Urothelium cell line (cell line): ENCODE measurements at regions not wholly inside any gene's neighbourhood (a gene's known extent, or its start where the extent isn't known, plus 50 kb on each side); places are given as distances from the start of the nearest gene placed in this dataset.

Source experiments
- DNase-seq: peaks from one replicate; pipeline ENCODE4 v3.0.0; 2011; ENCODE audit warnings: low spot score, mixed read lengths
- FAIRE-seq: peaks from 2 replicates; lab custom pipeline; 2011; peaks lifted over from hg19 to GRCh38; lab: Jason Lieb, UNC

DNA sequence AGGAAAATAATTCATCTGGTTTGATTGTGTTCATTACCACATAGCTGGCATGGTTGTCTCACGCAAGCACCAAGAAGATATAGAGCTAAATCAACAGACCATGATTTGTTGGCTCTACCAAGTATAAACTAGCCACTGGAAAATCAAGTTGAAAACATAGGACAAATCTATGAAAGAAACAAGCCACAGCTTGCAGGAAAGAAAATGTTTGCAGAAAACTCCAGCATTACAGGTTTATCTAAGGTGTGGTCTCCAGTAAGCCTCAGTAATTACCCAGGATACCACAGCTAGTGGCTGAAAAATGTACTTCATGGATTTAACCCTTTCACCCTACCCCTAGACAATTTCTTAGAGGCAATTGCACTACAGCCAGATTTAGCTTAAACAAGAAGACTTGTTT lies 340.6 kb downstream of the SOX2 start:
- no peak for FAIRE-seq
- no peak for DNase-seq

DNA sequence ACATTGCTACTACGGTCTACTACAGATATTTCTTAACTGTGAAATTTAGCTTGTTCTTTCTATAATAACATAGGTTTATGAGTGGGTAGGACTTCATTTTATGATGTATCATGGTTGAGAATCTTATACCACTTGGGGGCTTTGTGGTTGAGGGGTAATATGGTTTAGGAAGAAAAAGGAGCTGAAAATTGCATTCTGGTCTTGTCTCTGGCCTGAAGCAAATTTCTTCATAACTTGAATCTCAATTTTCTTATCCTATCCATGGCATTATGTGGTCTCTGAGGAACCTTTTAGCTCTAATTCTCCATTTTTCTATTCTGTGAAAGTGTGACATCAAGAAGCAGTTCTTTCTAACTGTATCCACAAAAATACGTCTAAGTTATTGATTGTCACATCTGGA lies 341.0 kb downstream of the SOX2 start:
- DNase-seq (no peak), FAIRE-seq (no peak)

- FAIRE-seq (no peak), DNase-seq (no peak)
Measured at GRCh38 chr3:182058488-182058887, 346.8 kb downstream of the SOX2 start.

DNA sequence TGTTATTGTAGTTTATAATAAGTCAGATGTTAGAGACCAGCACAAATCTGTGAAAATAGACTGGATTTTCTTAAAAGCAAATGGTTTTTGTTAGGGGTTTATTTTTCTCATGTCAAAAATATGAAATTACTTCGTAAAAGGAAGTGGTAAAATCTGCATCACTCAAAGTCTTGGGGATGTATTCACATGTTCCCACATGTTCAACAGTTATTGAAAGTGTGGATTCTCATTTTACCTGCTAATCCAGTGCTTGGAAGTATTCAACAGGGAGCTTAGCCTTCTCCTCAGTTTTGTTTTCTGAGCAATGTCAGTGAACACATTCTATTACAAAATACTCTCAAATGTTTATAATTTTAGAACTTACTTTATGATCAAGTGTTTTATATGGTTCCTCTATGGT lies 352.0 kb downstream of the SOX2 start:
- DNase-seq (no peak), FAIRE-seq (no peak)

DNA sequence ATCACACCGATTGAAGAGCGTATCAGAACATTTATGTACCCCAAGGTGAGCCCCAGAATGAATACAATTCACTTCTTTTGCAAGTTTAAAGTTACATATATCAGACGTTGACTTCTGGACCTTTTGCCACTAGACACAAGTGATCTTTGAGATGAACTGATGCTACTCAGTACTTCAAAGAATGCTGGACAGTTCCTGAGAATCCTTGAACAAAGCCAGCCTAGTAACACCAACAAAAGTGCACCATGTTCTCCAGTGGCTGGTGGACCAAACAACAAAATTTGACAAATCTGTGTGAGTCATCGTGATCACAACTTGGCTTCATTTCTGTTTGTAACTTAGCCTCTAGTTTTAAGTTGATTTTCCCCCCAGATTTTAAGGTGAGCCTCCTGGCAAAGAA lies 355.7 kb downstream of the SOX2 start:
- FAIRE-seq (no peak), DNase-seq (no peak)

GRCh38 chr3:182078316-182078715 lies 366.6 kb downstream of the SOX2 start:
- DNase-seq (no peak), FAIRE-seq (no peak)

- FAIRE-seq (no peak), DNase-seq (no peak)
Measured at GRCh38 chr3:182078929-182079328, 367.2 kb downstream of the SOX2 start.

- FAIRE-seq (no peak), DNase-seq (no peak)
Measured at GRCh38 chr3:182081096-182081495, 369.4 kb downstream of the SOX2 start.

DNA sequence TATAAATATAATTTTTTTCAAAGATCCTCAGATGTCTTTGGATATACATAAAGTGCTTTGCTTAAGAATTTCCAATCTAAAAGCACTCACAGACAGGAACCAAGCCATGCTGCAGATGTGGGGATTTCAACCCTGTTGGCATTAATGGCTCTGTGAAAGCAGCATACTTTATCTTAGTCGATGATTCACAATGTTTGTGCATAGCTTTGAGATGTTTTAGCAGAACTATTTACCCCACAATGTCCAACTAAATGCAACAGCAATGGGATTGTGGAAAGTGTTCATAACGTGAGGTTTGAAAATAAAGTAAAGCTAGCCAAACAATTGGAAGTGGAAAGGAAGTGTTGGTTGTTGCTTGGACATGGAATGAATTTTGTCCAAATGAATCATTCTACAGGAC lies 371.4 kb downstream of the SOX2 start:
- DNase-seq (no peak), FAIRE-seq (no peak)

DNA sequence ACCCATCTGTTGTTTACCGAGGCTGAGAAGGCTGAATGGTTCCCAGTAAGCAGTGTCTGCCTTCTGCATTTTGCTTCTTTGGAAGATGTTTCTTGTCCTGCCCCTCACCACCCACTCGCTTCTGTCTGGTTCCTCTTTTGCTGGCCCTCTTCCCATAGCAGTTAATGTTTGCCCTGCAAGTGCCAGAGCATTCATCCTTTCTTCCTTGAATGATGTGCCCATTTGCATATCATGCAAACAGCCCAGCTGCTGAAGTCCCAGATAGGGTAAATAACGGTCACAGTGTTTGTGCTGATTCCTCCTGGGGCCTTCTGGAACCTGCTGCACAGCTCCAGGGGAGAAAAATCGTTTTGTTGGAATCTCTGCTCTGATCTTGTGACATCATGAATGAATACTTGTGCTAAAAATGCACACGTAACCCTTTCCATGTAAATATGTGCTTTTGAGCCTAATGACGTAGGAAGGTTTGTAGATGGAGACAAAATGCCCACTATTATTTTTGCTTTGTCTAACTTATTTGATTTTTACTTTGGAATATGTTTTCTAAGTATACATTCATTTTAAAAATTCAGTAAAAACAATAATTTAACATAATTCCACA lies 381.0 kb downstream of the SOX2 start:
- DNase-seq (no peak), FAIRE-seq (no peak)

- FAIRE-seq (peak; percentile 23), DNase-seq (no peak)
Measured at GRCh38 chr3:182094321-182094720, 382.6 kb downstream of the SOX2 start.

DNA sequence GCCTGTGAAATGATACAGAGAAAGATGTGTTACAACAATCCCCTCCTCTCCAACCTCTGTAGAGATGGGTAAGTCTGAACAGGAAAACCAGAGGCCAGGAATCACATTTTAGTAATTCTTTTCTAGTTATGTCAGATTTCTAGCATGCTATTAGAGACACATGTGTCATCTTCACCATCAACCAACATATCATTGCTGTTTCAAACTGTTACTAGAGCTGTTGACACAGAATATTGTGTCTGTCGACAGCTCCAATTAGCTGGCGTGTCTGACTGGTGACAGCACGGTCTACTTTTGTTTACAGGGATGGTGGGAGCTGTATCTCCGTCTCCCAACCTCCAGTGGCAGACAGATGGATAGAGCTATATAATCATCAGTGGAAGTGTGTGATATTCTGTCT lies 393.2 kb downstream of the SOX2 start:
- FAIRE-seq, result no peak
- DNase-seq, result no peak

GRCh38 chr3:182105875-182106274 lies 394.1 kb downstream of the SOX2 start:
- DNase-seq, result no peak
- FAIRE-seq, result no peak

DNA sequence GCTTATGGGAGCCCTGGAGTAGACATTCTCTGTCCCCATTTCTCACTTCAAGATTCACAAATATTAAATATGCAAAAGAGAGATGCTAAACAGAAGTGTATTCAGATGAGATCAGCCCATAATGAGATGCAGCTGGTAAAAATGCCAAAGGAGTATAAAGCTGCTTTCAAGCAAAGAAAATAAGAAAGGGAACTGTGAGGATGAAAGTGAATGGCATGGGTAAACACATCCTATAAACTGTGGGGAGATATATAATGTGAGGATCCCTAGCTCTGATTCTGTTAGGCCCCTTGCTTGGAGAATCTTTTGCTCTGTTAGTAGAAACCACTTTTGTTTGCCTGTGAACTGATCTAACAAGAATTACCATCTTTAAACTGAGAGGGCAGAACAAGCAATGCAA lies 396.6 kb downstream of the SOX2 start:
- DNase-seq (no peak), FAIRE-seq (no peak)

- FAIRE-seq, result no peak
Measured at GRCh38 chr3:182111967-182112366, 400.2 kb downstream of the SOX2 start.

DNA sequence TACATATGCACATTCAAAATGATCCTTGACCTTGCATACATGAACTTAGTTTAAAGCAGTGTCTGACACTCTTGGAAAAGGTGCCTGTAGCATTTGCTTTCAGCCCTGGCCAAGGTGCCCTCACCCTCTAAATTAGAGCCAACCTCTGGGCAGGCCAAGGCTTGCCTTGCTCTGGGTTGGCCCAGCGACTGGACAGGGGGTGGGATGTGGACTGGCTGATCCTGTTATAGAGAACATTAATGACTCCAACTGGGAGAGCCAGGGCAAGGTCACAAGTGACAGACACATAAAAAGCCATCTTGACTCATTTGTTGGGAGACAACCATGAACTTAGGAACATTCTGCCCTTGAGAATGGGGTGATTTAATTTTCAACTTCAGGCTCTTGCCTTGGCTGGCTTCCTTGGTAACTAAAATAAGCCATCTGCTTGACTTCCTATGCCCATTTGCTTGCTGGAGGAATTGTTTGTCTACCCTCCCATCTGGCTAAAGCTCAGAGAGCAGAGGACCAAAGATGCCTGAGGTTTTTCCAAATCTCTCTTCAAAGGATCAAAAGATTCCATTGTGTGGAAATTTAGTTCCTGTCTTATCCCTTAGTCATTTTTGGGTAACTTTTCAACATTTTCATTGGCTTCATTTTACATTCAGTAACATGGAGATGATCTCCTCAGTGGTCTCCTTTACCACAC lies 403.7 kb downstream of the SOX2 start:
- FAIRE-seq (no peak), DNase-seq (no peak)

More at GRCh38 chr3:182111967-182112366, 400.2 kb downstream of the SOX2 start:
- DNase-seq, result no peak

DNA sequence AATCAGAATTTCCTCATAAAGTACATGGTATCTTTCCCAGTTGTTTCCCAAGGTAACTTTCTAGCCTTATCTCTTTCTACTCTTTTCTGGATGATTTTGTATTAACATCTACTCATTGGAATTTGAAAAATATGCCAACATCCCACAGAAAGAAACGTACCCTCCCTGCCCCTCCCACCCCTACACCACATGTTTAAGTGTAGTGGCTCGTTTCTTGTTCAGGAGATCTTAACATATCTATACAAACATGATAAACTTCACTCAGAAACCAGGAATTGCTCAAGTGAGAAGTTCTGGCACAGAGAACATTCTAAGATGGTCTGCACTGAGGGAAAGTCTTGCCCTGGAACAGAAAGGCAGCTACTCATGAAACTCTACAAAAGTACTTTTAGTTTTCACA lies 404.7 kb downstream of the SOX2 start:
- no peak for FAIRE-seq
- no peak for DNase-seq

DNA sequence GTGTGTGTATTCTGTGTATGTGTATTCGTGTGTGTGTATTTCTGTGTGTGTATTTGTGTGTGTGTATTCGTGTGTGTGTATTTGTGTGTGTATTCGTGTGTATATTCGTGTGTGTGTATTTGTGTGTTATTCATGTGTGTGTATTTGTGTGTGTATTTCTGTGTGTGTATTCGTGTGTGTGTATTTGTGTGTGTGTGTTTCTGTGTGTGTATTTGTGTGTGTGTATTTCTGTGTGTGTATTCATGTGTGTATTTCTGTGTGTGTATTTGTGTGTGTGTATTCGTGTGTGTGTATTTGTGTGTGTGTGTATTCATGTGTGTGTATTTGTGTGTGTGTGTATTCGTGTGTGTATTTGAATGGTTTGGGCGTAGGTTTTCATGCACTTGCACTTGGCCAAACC lies 405.4 kb downstream of the SOX2 start:
- FAIRE-seq, result no peak

DNA sequence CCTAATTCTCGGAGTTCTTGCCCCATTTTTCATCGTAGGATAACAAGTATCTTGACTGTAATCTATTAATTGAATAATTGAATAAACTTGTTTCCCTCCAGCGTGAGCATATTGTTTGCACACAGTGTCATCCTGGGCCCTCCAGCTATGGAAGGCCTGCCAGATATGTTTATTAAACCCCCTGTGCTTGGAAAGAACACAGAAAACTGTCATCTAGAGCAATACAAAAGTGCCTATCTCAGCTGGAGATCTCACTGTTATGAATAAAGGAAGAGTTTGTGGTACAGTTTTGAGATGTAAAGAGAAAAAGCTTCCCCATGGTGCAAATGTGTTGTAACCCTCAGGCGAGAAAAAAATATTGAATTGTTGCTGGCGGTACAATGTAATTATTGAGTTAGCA lies 405.9 kb downstream of the SOX2 start:
- no peak for DNase-seq
- no peak for FAIRE-seq

More for the DNA sequence above, 405.4 kb downstream of the SOX2 start:
- DNase-seq, result no peak

DNA sequence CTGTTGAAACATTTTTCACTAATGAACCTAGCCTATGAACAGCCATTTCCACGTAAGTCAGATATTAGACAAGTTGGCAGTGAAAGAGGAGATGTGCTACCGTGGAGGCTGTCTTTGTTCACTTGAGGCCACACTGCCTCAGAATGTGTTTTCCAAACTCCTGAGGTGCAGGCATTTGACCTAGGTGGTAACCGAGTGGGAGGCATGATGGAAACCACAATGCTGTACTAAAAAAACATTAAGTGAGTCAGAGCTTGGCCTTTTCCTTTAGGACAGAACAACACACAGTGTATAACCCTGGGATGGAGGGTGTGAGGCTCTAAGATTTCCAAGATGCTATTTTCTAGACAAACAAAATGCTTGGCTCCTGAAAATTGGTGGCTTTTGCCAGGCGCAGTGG lies 406.3 kb downstream of the SOX2 start:
- DNase-seq, result peak; percentile 71
- peak; percentile 9 for FAIRE-seq

GRCh38 chr3:182121401-182121800 lies 409.7 kb downstream of the SOX2 start:
- no peak for DNase-seq
- no peak for FAIRE-seq

- no peak for DNase-seq
- FAIRE-seq, result no peak
Measured at GRCh38 chr3:182122779-182123178, 411.1 kb downstream of the SOX2 start.

- DNase-seq (no peak), FAIRE-seq (peak; percentile 66)
Measured at GRCh38 chr3:182124187-182124586, 412.5 kb downstream of the SOX2 start.
